ENCODE measurements at regions not wholly inside any gene's neighbourhood (a gene's known extent, or its start where the extent isn't known, plus 50 kb on each side); places are given as distances from the start of the nearest gene placed in this dataset.

- TF ChIP-seq ZNF565 (CRISPR knock-in tag; conservative IDR thresholded peaks at IDR 0.05; ENCODE audit: low read depth) (no peak), ISL1 (CRISPR knock-in tag; IDR thresholded peaks at IDR 0.05) (no peak), RARB (CRISPR knock-in tag; IDR thresholded peaks at IDR 0.05) (no peak), TOX (CRISPR knock-in tag; IDR thresholded peaks at IDR 0.05; ENCODE audit: borderline replicate concordance) (no peak), ARNTL (CRISPR knock-in tag; IDR thresholded peaks at IDR 0.05; ENCODE audit: borderline replicate concordance, low read depth) (no peak), PPARA (CRISPR knock-in tag; IDR thresholded peaks at IDR 0.05; ENCODE audit: borderline replicate concordance) (no peak), ZFP30 (CRISPR knock-in tag; IDR thresholded peaks at IDR 0.05) (no peak), OSR1 (CRISPR knock-in tag; IDR thresholded peaks at IDR 0.05) (no peak), ZFP3 (CRISPR knock-in tag; IDR thresholded peaks at IDR 0.05) (no peak), BACH2 (CRISPR knock-in tag; IDR thresholded peaks at IDR 0.05; ENCODE audit: borderline replicate concordance) (no peak), TSHZ2 (CRISPR knock-in tag; IDR thresholded peaks at IDR 0.05) (no peak), ZC3H10 (CRISPR knock-in tag; IDR thresholded peaks at IDR 0.05) (no peak), POU6F1 (CRISPR knock-in tag; IDR thresholded peaks at IDR 0.05; ENCODE audit: borderline replicate concordance, low read depth) (no peak), ZNF70 (CRISPR knock-in tag; IDR thresholded peaks at IDR 0.05) (no peak), CSRNP3 (CRISPR knock-in tag; IDR thresholded peaks at IDR 0.05) (no peak)
- ATAC-seq: no peak
Measured at GRCh38 chr12:114743289-114743688, 59.3 kb upstream of the TBX3 start.

- no peak for TF ChIP-seq ESRRG (CRISPR knock-in tag; IDR thresholded peaks at IDR 0.05)
- no peak for TF ChIP-seq SNAI2 (CRISPR knock-in tag; IDR thresholded peaks at IDR 0.05)
- TF ChIP-seq BACH2 (CRISPR knock-in tag; IDR thresholded peaks at IDR 0.05; ENCODE audit: borderline replicate concordance): no peak
- no peak for TF ChIP-seq POU6F1 (CRISPR knock-in tag; IDR thresholded peaks at IDR 0.05; ENCODE audit: borderline replicate concordance, low read depth)
- TF ChIP-seq PATZ1 (CRISPR knock-in tag; IDR thresholded peaks at IDR 0.05; ENCODE audit: borderline replicate concordance): no peak
- TF ChIP-seq TCF4 (CRISPR knock-in tag; IDR thresholded peaks at IDR 0.05; ENCODE audit: borderline replicate concordance): no peak
- no peak for TF ChIP-seq OSR1 (CRISPR knock-in tag; IDR thresholded peaks at IDR 0.05)
- no peak for TF ChIP-seq ZNF70 (CRISPR knock-in tag; IDR thresholded peaks at IDR 0.05)
- no peak for TF ChIP-seq ZC3H10 (CRISPR knock-in tag; IDR thresholded peaks at IDR 0.05)
- no peak for TF ChIP-seq ZNF565 (CRISPR knock-in tag; conservative IDR thresholded peaks at IDR 0.05; ENCODE audit: low read depth)
- TF ChIP-seq ZFP3 (CRISPR knock-in tag; IDR thresholded peaks at IDR 0.05): no peak
- TF ChIP-seq CSRNP3 (CRISPR knock-in tag; IDR thresholded peaks at IDR 0.05): no peak
- no peak for TF ChIP-seq TOX (CRISPR knock-in tag; IDR thresholded peaks at IDR 0.05; ENCODE audit: borderline replicate concordance)
- no peak for TF ChIP-seq CSDC2 (CRISPR knock-in tag; IDR thresholded peaks at IDR 0.05)
- no peak for TF ChIP-seq ISL1 (CRISPR knock-in tag; IDR thresholded peaks at IDR 0.05)
- no peak for TF ChIP-seq RARB (CRISPR knock-in tag; IDR thresholded peaks at IDR 0.05)
- TF ChIP-seq TSHZ2 (CRISPR knock-in tag; IDR thresholded peaks at IDR 0.05): no peak
- no peak for TF ChIP-seq GLIS3 (CRISPR knock-in tag; IDR thresholded peaks at IDR 0.05)
- ATAC-seq: no peak
Measured at GRCh38 chr12:114742363-114742762, 58.4 kb upstream of the TBX3 start.
